A549 (cell line): ENCODE measurements at regions not wholly inside any gene's neighbourhood (a gene's known extent, or its start where the extent isn't known, plus 50 kb on each side); places are given as distances from the start of the nearest gene placed in this dataset.

Experiments
- ATAC-seq, 2 experiments: fragments of 200-7000 bp in 1 of 2; fragments of >200 bp in 1 of 2; cut with Nextera tagmentation in 1 of 2; cut with Tn5 transposase in 1 of 2; 3 replicates each; pipeline versions ENCODE4 v1.8.0 to v1.9.1; 2018 to 2020; ENCODE audit warnings: mild to moderate bottlenecking in 1 of 2, moderate library complexity in 1 of 2
- CTCF ChIA-PET: fragments of 300-600 bp; sonication (Branson Sonifier 250); formaldehyde crosslinking; extraction: SDS; loops from one replicate; lab custom pipeline; 2021; ENCODE audit warnings: antibody characterized with exemption, inconsistent platforms; lab: Yijun Ruan, JAX
- POLR2A ChIA-PET: fragments of 350-600 bp; formaldehyde crosslinking; extraction: SDS; loops from one replicate; lab custom pipeline; 2021; ENCODE audit warnings: antibody characterized with exemption, inconsistent platforms; lab: Yijun Ruan, JAX
- DNase-seq, 2 experiments: peaks; one replicate each; pipeline versions ENCODE4 v3.0.0 to v3.0.0-alpha.2; 2011 to 2016; ENCODE audit warnings: low read depth in 1 of 2, low spot score in 1 of 2
- FAIRE-seq: peaks from 2 replicates; lab custom pipeline; 2011; peaks lifted over from hg19 to GRCh38; lab: Jason Lieb, UNC
- H3K27ac ChIP-seq, 2 experiments: fragments of >200 bp; sonication (Bioruptor Twin); formaldehyde crosslinking; 3 replicates each; pipeline ENCODE4 v1.5.1; 2016 to 2017
- H3K4me1 ChIP-seq: fragments of >200 bp; sonication (Bioruptor Twin); formaldehyde crosslinking; 3 replicates; pipeline ENCODE4 v1.6.1; 2016
- H3K4me2 ChIP-seq: fragments of >200 bp; sonication (Bioruptor Twin); formaldehyde crosslinking; 3 replicates; pipeline ENCODE4 v1.6.1; 2016
- H3K4me3 ChIP-seq: fragments of >200 bp; sonication (Bioruptor Twin); formaldehyde crosslinking; 3 replicates; pipeline ENCODE4 v1.5.1; 2016
- H3K9me3 ChIP-seq: fragments of >200 bp; sonication (Bioruptor Twin); formaldehyde crosslinking; 3 replicates; pipeline ENCODE4 v1.6.1; 2016
- ATOH8 ChIP-seq: fragments of 250-450 bp; sonication (Bioruptor Pico); IDR thresholded peaks from 2 replicates; pipeline ENCODE4 v1.5.0; 2020; ENCODE audit warnings: low read depth, mild to moderate bottlenecking, moderate library complexity
- CBX2 ChIP-seq: fragments of 200-600 bp; sonication (generic); IDR thresholded peaks from 2 replicates; pipeline ENCODE4 v1.6.1; 2016; ENCODE audit warnings: low read depth, mild to moderate bottlenecking, borderline replicate concordance
- CEBPB ChIP-seq, 2 experiments: fragments of >200 bp in 1 of 2; sonication (Bioruptor Twin) in 1 of 2; formaldehyde crosslinking in 1 of 2; IDR thresholded peaks; 2 replicates each; pipeline ENCODE4 v1.6.1; 2012 to 2016
- CHD4 ChIP-seq: fragments of 200-600 bp; sonication (generic); IDR thresholded peaks from 2 replicates; pipeline ENCODE4 v1.6.1; 2016; ENCODE audit warnings: antibody characterized with exemption, mild to moderate bottlenecking, borderline replicate concordance
- CTCF ChIP-seq: fragments of >200 bp; sonication (Bioruptor Twin); formaldehyde crosslinking; IDR thresholded peaks from 3 replicates; pipeline ENCODE4 v1.5.1; 2016
- EHF ChIP-seq: fragments of 250-450 bp; sonication (Bioruptor Pico); IDR thresholded peaks from 2 replicates; pipeline ENCODE4 v1.5.0; 2020; ENCODE audit warnings: mild to moderate bottlenecking
- ELK1 ChIP-seq: fragments of 150-350 bp; IDR thresholded peaks from 2 replicates; pipeline ENCODE4 v1.6.1; 2014; ENCODE audit warnings: low read depth, mild to moderate bottlenecking, low read length
- FOSL2 ChIP-seq, 2 experiments: fragments of 450-650 bp in 1 of 2; fragments of >200 bp in 1 of 2; sonication (Bioruptor Twin) in 1 of 2; formaldehyde crosslinking; IDR thresholded peaks; 2 replicates each; pipeline versions ENCODE4 v1.5.0 to v1.6.1; 2016 to 2020; ENCODE audit warnings: mild to moderate bottlenecking in 1 of 2, moderate library complexity in 1 of 2
- HES2 ChIP-seq: fragments of >200 bp; sonication (Bioruptor Twin); formaldehyde crosslinking; IDR thresholded peaks from 2 replicates; pipeline ENCODE4 v1.6.1; 2016
- HMGXB4 ChIP-seq: fragments of 250-450 bp; sonication (Bioruptor Pico); IDR thresholded peaks from 2 replicates; pipeline ENCODE4 v1.5.0; 2021; ENCODE audit warnings: mild to moderate bottlenecking, moderate library complexity, borderline replicate concordance
- HOXA7 ChIP-seq: fragments of 250-450 bp; sonication (Bioruptor Pico); IDR thresholded peaks from 2 replicates; pipeline ENCODE4 v1.5.0; 2020; ENCODE audit warnings: mild to moderate bottlenecking, moderate library complexity
- JUN ChIP-seq, 2 experiments: fragments of >200 bp; sonication (Bioruptor Twin); formaldehyde crosslinking; IDR thresholded peaks; 2 replicates in 1 of 2; 3 replicates in 1 of 2; pipeline ENCODE4 v1.6.1; 2016 to 2017
- MAFK ChIP-seq: fragments of 450-650 bp; IDR thresholded peaks from 2 replicates; pipeline ENCODE4 v1.6.1; 2014; ENCODE audit not compliant: partially characterized antibody
- NR3C1 ChIP-seq: fragments of >200 bp; sonication (Bioruptor Twin); formaldehyde crosslinking; IDR thresholded peaks from 3 replicates; pipeline ENCODE4 v1.6.1; 2017
- PHF8 ChIP-seq: fragments of 200-600 bp; sonication (generic); IDR thresholded peaks from 2 replicates; pipeline ENCODE4 v1.6.1; 2016; ENCODE audit warnings: low read depth, mild to moderate bottlenecking, antibody characterized with exemption, moderate library complexity, borderline replicate concordance
- POLR2AphosphoS2 ChIP-seq: conservative IDR thresholded peaks from 2 replicates; pipeline ENCODE4 v1.6.1; 2012; ENCODE audit warnings: low read length, improper control_type of control experiment, inconsistent platforms
- RARB ChIP-seq: fragments of 250-450 bp; sonication (Bioruptor Pico); IDR thresholded peaks from 2 replicates; pipeline ENCODE4 v1.8.0; 2021; ENCODE audit warnings: mild to moderate bottlenecking, moderate library complexity
- TFCP2L1 ChIP-seq: fragments of 250-450 bp; sonication (Bioruptor Pico); IDR thresholded peaks from 2 replicates; pipeline ENCODE4 v1.5.0; 2021; ENCODE audit warnings: mild to moderate bottlenecking
- TP53 ChIP-seq: fragments of 250-450 bp; sonication (Bioruptor Pico); IDR thresholded peaks from 2 replicates; pipeline ENCODE4 v1.5.0; 2021; ENCODE audit warnings: mild to moderate bottlenecking, moderate library complexity
- USF2 ChIP-seq: fragments of 450-650 bp; IDR thresholded peaks from 2 replicates; pipeline ENCODE4 v1.6.1; 2014; ENCODE audit warnings: antibody characterized with exemption
- ZC3H11A ChIP-seq: fragments of 450-650 bp; IDR thresholded peaks from 2 replicates; pipeline ENCODE4 v1.6.1; 2014; ENCODE audit warnings: antibody characterized with exemption, mild to moderate bottlenecking
- ZNF302 ChIP-seq: fragments of 250-450 bp; sonication (Bioruptor Pico); IDR thresholded peaks from 2 replicates; pipeline ENCODE4 v1.9.0; 2021; ENCODE audit warnings: inconsistent platforms, mild to moderate bottlenecking, moderate library complexity
- ZSCAN20 ChIP-seq: fragments of 250-450 bp; sonication (Bioruptor Pico); IDR thresholded peaks from 2 replicates; pipeline ENCODE4 v1.8.0; 2022; ENCODE audit warnings: mild to moderate bottlenecking, moderate library complexity
- WGBS: methylation state at CpG from one replicate; pipeline ENCODE4 v1.1.6; 2017; ENCODE audit errors: missing lambda C conversion rate; 5-methylcytosine and 5-hydroxymethylcytosine counted together

GRCh38 chr4:19047279-19047880 lies 1025.8 kb upstream of the LCORL start (continued):
- no peak for TF ChIP-seq PHF8

GRCh38 chr4:19039816-19040215 lies 1018.3 kb upstream of the LCORL start:
- 4% methylated on average over 3 of the region's 3 CpGs for WGBS
- no peaks in the 10 kb centered on the region for H3K4me1 ChIP-seq
- H3K4me2 ChIP-seq: no peak overlapping the region
- no peak for DNase-seq
- no peak for ATAC-seq
- H3K27ac ChIP-seq: no peak overlapping the region
- FAIRE-seq: no peak
- no peaks in the 10 kb centered on the region for H3K9me3 ChIP-seq
- CTCF ChIA-PET: no interaction called here
- POLR2A ChIA-PET: no interaction called here
- TF ChIP-seq EHF (CRISPR knock-in tag): no peak
- TF ChIP-seq POLR2AphosphoS2: no peak
- no peak for TF ChIP-seq JUN (IDR thresholded peaks at IDR 0.05)
- no peak for TF ChIP-seq NR3C1
- no peak for TF ChIP-seq CHD4
- no peak for TF ChIP-seq HES2
- no peak for TF ChIP-seq ATOH8 (CRISPR knock-in tag)
- no peak overlapping the region for H3K4me3 ChIP-seq

- Histone ChIP-seq H3K27ac (no peak overlapping the region), H3K9me3 (no peaks in the 10 kb centered on the region), H3K4me1 (no peaks in the 10 kb centered on the region)
- ATAC-seq: no peak
- TF ChIP-seq CBX2 (no peak), RARB (no peak), TP53 (CRISPR knock-in tag) (no peak), USF2 (no peak), ZC3H11A (no peak), ZNF302 (CRISPR knock-in tag) (no peak), HOXA7 (CRISPR knock-in tag) (no peak), TFCP2L1 (no peak), HMGXB4 (CRISPR knock-in tag) (no peak), FOSL2 (IDR thresholded peaks at IDR 0.05) (no peak), FOSL2 (CRISPR knock-in tag; IDR thresholded peaks at IDR 0.05) (no peak), ELK1 (no peak), CEBPB (IDR thresholded peaks at IDR 0.05) (no peak), CTCF (no peak), CHD4 (no peak), ZSCAN20 (CRISPR knock-in tag) (no peak), MAFK (no peak)
- TF ChIP-seq, all 56 proteins: peak for 0
- Histone ChIP-seq H3K4me2 (no peak overlapping the region), H3K4me3 (no peak overlapping the region)
- ChIA-PET CTCF (no interaction called here), POLR2A (no interaction called here)
- FAIRE-seq (no peak), DNase-seq (no peak)
Measured at GRCh38 chr4:19038231-19038630, 1016.7 kb upstream of the LCORL start.
